Thyroid gland (tissue), 4 donors: ENCODE measurements at regions not wholly inside any gene's neighbourhood (a gene's known extent, or its start where the extent isn't known, plus 50 kb on each side); places are given as distances from the start of the nearest gene placed in this dataset.

ENCODE experiments used
- DNase-seq, 2 donors: peaks; one replicate each; pipeline ENCODE4 v3.0.0-alpha.2; 2019
- H3K27ac ChIP-seq, 3 donors: fragments of 200-600 bp; sonication (generic); 1 replicate in 2 of 3; 2 replicates in 1 of 3; pipeline ENCODE4 v1.5.1; 2016 to 2019; ENCODE audit warnings: mild to moderate bottlenecking in 1 of 3, moderate library complexity in 1 of 3
- H3K27me3 ChIP-seq: fragments of 200-600 bp; sonication (generic); one replicate; pipeline ENCODE4 v1.5.1; 2019
- H3K36me3 ChIP-seq, 2 donors: fragments of 200-600 bp; sonication (generic); one replicate each; pipeline ENCODE4 v1.5.1; 2016 to 2019
- H3K4me1 ChIP-seq, 2 donors: fragments of 200-600 bp; sonication (generic); one replicate each; pipeline ENCODE4 v1.5.1; 2017 to 2019
- H3K4me3 ChIP-seq, 3 donors: fragments of 200-600 bp; sonication (generic); replicated peaks in 1 of 3; 1 replicate in 2 of 3; 2 replicates in 1 of 3; pipeline ENCODE4 v1.5.1; 2016; ENCODE audit warnings: mild to moderate bottlenecking in 1 of 3
- H3K9me3 ChIP-seq: fragments of 200-600 bp; sonication (generic); one replicate; pipeline ENCODE4 v1.5.1; 2017
- POLR2A ChIP-seq, 2 donors: fragments of 450-650 bp; IDR thresholded peaks; one replicate each; pipeline ENCODE4 v1.6.1; 2017; ENCODE audit warnings: antibody characterized with exemption in 2 of 2, mild to moderate bottlenecking in 2 of 2, moderate library complexity in 1 of 2
- WGBS, 2 donors: methylation state at CpG; one replicate each; pipeline ENCODE4 v1.1.5; 2017; 5-methylcytosine and 5-hydroxymethylcytosine counted together
- intact Hi-C: fragments of 100-400 bp; cut with DNase I; formaldehyde crosslinking; loops from one replicate; pipeline ENCODE4 v1.15.1; 2023
- TF ChIP-seq, protein P1 (sequence below), 6 experiments: fragments of 200-600 bp in 3 of 6; fragments of 450-650 bp in 3 of 6; sonication (generic) in 3 of 6; IDR thresholded peaks; one replicate each; pipeline ENCODE4 v1.5.1; 2016 to 2019; ENCODE audit warnings: antibody characterized with exemption in 6 of 6, mild to moderate bottlenecking in 2 of 6, inconsistent platforms in 1 of 6, moderate library complexity in 1 of 6

DNA sequence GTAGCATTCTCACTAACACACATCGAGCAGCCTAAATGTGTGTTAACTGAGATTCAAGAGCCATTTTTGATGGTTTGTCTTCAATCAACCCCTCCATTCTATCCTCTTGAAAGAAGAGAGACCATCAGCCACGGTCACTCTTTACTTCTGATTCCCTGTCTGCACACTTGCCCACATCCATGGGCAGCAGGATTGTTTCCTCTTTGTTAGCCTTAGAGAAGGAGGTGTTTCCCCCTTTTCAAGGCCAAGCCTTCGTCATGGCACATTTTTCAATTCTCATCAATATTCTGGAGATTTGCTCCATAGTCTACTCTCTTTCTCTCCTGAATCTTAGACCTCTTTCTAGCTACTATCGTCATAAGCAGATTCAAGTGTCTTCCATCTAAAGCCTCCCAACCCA, 522.4 kb upstream of the NAALADL2 start:
- DNase-seq: no peak
- intact Hi-C loops: no loop called here
- H3K4me1 ChIP-seq: no peaks in the 10 kb centered on the region
- no peak for TF ChIP-seq POLR2A (IDR thresholded peaks at IDR 0.05)
- TF ChIP-seq, protein P1, sequence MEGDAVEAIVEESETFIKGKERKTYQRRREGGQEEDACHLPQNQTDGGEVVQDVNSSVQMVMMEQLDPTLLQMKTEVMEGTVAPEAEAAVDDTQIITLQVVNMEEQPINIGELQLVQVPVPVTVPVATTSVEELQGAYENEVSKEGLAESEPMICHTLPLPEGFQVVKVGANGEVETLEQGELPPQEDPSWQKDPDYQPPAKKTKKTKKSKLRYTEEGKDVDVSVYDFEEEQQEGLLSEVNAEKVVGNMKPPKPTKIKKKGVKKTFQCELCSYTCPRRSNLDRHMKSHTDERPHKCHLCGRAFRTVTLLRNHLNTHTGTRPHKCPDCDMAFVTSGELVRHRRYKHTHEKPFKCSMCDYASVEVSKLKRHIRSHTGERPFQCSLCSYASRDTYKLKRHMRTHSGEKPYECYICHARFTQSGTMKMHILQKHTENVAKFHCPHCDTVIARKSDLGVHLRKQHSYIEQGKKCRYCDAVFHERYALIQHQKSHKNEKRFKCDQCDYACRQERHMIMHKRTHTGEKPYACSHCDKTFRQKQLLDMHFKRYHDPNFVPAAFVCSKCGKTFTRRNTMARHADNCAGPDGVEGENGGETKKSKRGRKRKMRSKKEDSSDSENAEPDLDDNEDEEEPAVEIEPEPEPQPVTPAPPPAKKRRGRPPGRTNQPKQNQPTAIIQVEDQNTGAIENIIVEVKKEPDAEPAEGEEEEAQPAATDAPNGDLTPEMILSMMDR (IDR thresholded peaks at IDR 0.05): no peak
- WGBS, 2 donors: 85 to 89% methylated on average over 4 of the region's 4 CpGs
- H3K4me3 ChIP-seq: no peak overlapping the region
- no peaks in the 10 kb centered on the region for H3K9me3 ChIP-seq
- no peaks in the 10 kb centered on the region for H3K27me3 ChIP-seq
- H3K27ac ChIP-seq: no peak overlapping the region
- no peaks in the 10 kb centered on the region for H3K36me3 ChIP-seq

DNA sequence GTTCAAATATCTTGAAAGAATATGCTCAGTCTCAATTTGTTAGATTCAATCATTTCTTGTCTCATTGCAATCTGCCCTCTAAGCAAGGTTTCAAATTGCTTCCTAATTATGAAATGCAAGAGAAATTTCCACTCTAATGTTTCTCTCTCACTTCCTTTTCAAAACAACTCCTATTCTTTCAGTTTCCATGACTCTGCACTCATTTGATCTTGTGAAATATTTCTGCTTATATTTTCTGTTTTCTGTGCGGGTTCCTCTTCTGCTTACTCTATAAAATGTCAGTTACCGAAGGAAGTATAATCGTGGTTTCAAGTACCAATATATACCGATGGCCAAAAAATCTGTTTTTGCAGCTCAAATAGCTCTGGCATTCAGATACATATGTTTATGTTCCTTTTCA, 521.9 kb upstream of the NAALADL2 start:
- no peaks in the 10 kb centered on the region for H3K36me3 ChIP-seq
- intact Hi-C loops: no loop called here
- WGBS, 2 donors: 85 to 88% methylated on average over 4 of the region's 4 CpGs
- no peaks in the 10 kb centered on the region for H3K27me3 ChIP-seq
- no peaks in the 10 kb centered on the region for H3K4me1 ChIP-seq
- H3K27ac ChIP-seq: no peak overlapping the region
- no peak overlapping the region for H3K4me3 ChIP-seq
- DNase-seq: no peak
- TF ChIP-seq, protein P1 (IDR thresholded peaks at IDR 0.05): no peak
- TF ChIP-seq POLR2A (IDR thresholded peaks at IDR 0.05): no peak
- H3K9me3 ChIP-seq: no peaks in the 10 kb centered on the region

DNA sequence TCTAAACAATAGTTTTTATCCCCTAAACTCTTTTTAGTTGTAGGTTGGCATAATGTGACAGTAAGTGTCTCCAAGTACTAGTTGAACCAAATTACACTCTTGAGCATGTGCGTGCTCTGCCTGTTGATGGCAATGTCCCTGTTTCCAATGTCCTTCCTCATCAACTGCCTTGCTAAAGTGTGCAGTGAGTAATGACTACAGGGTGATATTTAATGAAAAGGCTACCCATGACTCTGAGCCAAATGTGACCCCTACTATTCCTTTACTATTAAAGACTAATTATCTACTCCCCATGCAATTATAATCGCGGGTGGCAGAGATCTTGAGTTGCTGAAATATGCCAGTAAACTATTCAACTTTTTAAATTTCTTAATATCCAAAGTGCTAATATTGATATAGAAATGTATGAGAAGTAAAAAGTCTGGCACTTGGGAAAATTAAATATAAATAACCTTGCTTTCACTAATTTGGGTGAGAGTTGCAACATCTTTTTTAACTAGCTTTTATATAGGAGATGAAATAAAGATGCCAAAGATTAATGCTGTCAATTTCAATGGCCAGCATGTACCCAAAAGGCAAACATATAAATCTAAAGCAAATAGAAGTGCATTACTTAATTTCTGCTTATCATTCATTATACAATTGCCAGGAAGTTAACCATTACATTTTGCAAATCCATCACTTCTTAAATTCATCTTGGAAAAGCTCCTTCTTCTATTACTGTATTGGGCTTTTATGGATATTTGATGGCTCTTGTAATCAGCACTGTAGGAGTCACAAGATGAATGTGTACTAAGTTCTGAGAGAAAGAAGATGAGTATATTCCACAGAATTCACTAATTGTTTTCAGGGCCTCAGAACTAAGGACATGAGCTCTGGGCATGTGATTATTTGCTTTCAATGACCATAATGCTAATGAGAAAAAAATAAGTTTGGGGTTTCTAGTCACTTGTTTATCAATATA, 518.2 kb upstream of the NAALADL2 start:
- H3K27ac ChIP-seq: no peak overlapping the region
- H3K4me3 ChIP-seq: no peak overlapping the region
- H3K9me3 ChIP-seq: no peaks in the 10 kb centered on the region
- intact Hi-C loops: no loop called here
- TF ChIP-seq, protein P1 (IDR thresholded peaks at IDR 0.05): no peak
- no peak for TF ChIP-seq POLR2A (IDR thresholded peaks at IDR 0.05)
- no peaks in the 10 kb centered on the region for H3K36me3 ChIP-seq
- no peaks in the 10 kb centered on the region for H3K4me1 ChIP-seq
- DNase-seq: no peak
- H3K27me3 ChIP-seq: no peaks in the 10 kb centered on the region
- 97 to 98% methylated on average over 3 of the region's 3 CpGs for WGBS, 2 donors

DNA sequence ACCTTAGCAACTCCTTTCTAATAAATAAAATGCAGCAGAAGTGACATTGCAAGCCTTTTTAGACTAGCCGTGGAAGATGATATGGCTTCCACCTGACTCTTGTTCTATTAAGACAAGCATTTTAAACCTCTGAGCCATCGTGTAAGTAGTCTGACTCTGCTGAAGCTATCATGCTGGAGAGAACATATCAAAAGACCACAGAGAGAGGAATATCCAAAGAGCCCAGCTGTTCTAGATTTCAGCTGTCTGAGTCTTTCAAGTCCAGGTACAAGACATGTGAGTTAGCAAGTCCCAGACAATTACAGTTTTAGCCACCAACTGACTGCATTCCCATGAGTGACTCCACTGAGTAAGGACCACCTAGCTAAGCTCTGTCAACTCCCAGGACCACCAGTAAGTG, 517.0 kb upstream of the NAALADL2 start:
- TF ChIP-seq, protein P1 (IDR thresholded peaks at IDR 0.05): no peak
- TF ChIP-seq POLR2A (IDR thresholded peaks at IDR 0.05): no peak
- 88 to 89% methylated on average over 2 of the region's 2 CpGs for WGBS, 2 donors
- Histone ChIP-seq H3K36me3 (no peaks in the 10 kb centered on the region), H3K27me3 (no peaks in the 10 kb centered on the region), H3K9me3 (no peaks in the 10 kb centered on the region), H3K27ac (no peak overlapping the region), H3K4me1 (no peaks in the 10 kb centered on the region), H3K4me3 (no peak overlapping the region)
- DNase-seq: no peak
- intact Hi-C loops: no loop called here

DNA sequence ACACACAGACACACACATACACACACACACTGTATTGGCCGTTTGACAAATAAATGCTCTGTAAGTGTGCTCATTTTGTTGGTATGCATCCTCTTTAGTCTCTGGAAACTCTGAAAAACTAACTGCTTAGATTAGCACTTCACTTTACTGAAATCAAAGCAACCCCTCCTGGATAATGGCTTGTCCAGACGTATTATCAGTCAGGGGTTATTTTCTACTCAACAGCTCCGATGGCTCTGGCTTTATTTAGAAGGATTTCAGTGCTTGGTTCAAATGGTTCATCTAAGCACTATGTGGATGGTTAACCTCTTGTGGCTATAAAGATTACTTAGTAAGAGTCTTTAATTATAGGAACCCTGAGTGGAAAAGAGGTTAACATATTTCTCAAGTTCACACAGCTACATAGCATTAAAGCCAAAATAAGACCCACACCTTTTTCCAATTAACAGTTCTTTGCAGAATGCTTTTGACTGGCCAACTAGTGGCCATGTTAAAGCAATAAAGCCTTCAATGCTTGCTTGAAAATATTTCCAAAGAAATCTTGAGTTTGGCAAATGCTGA, 516.1 kb upstream of the NAALADL2 start:
- TF ChIP-seq, protein P1 (IDR thresholded peaks at IDR 0.05): no peak
- no peak for TF ChIP-seq POLR2A (IDR thresholded peaks at IDR 0.05)
- H3K36me3 ChIP-seq: no peaks in the 10 kb centered on the region
- no peaks in the 10 kb centered on the region for H3K4me1 ChIP-seq
- WGBS, 2 donors: 28 to 30% methylated on average over 3 of the region's 3 CpGs
- intact Hi-C loops: no loop called here
- no peak overlapping the region for H3K4me3 ChIP-seq
- DNase-seq: no peak
- no peak overlapping the region for H3K27ac ChIP-seq
- H3K9me3 ChIP-seq: no peaks in the 10 kb centered on the region
- no peaks in the 10 kb centered on the region for H3K27me3 ChIP-seq
